MM.1S (cell line): ENCODE measurements at regions not wholly inside any gene's neighbourhood (a gene's known extent, or its start where the extent isn't known, plus 50 kb on each side); places are given as distances from the start of the nearest gene placed in this dataset.

Source experiments
- DNase-seq: peaks from one replicate; pipeline ENCODE4 v3.0.0-alpha.2; 2015
- H2AFZ ChIP-seq: fragments of 300-600 bp; sonication (generic); 2 replicates; pipeline ENCODE4 v1.6.0; 2016; ENCODE audit warnings: antibody characterized with exemption, low read length
- H3F3A ChIP-seq: fragments of 300-600 bp; sonication (generic); 2 replicates; pipeline ENCODE4 v1.6.1; 2016; ENCODE audit warnings: mild to moderate bottlenecking, antibody characterized with exemption, low read length, moderate library complexity, mixed read lengths; ENCODE audit not compliant: insufficient read depth
- H3K27ac ChIP-seq: fragments of 300-600 bp; sonication (generic); 2 replicates; pipeline ENCODE4 v1.5.1; 2016; ENCODE audit warnings: mild to moderate bottlenecking, low read length
- H3K27me3 ChIP-seq: fragments of 300-600 bp; sonication (generic); replicated peaks from 2 replicates; pipeline ENCODE4 v1.6.0; 2016; ENCODE audit warnings: low read length; ENCODE audit not compliant: insufficient read depth
- H3K36me3 ChIP-seq: fragments of 300-600 bp; sonication (generic); replicated peaks from 2 replicates; pipeline ENCODE4 v1.6.1; 2016; ENCODE audit warnings: mild to moderate bottlenecking, low read length, mixed read lengths; ENCODE audit not compliant: insufficient read depth
- H3K4me1 ChIP-seq: fragments of 300-600 bp; sonication (generic); 2 replicates; pipeline ENCODE4 v1.6.1; 2016; ENCODE audit warnings: low read length, mixed read lengths
- H3K4me2 ChIP-seq: fragments of 300-600 bp; sonication (generic); 2 replicates; pipeline ENCODE4 v1.6.0; 2016; ENCODE audit warnings: low read depth, low read length
- H3K4me3 ChIP-seq: fragments of 300-600 bp; sonication (generic); 2 replicates; pipeline ENCODE4 v1.5.1; 2016; ENCODE audit warnings: low read length, mixed read lengths
- H3K79me2 ChIP-seq: fragments of 300-600 bp; sonication (generic); 2 replicates; pipeline ENCODE4 v1.6.1; 2016; ENCODE audit warnings: mixed run types, low read length, mixed read lengths
- H3K9ac ChIP-seq: fragments of 300-600 bp; sonication (generic); 2 replicates; pipeline ENCODE4 v1.6.1; 2016; ENCODE audit warnings: low read length, mixed read lengths
- H3K9me2 ChIP-seq: fragments of 300-600 bp; sonication (generic); replicated peaks from 2 replicates; pipeline ENCODE4 v1.6.1; 2016; ENCODE audit warnings: mild to moderate bottlenecking, low read length, mixed read lengths; ENCODE audit not compliant: insufficient read depth
- H3K9me3 ChIP-seq: fragments of 300-600 bp; sonication (generic); replicated peaks from 2 replicates; pipeline ENCODE4 v1.6.1; 2016; ENCODE audit warnings: mild to moderate bottlenecking, low read length, mixed read lengths; ENCODE audit not compliant: insufficient read depth
- H4K20me1 ChIP-seq: fragments of 300-600 bp; sonication (generic); 2 replicates; pipeline ENCODE4 v1.6.1; 2016; ENCODE audit warnings: mild to moderate bottlenecking, low read length, moderate library complexity, mixed read lengths; ENCODE audit not compliant: insufficient read depth
- EZH2 ChIP-seq: fragments of 300-600 bp; sonication (generic); optimal IDR thresholded peaks from 2 replicates; pipeline ENCODE3; 2017; ENCODE audit warnings: low read depth, mild to moderate bottlenecking, antibody characterized with exemption, low read length, mixed read lengths
- EZH2phosphoT487 ChIP-seq: fragments of 300-600 bp; sonication (generic); IDR thresholded peaks from 2 replicates; pipeline ENCODE4 v1.6.1; 2018; ENCODE audit warnings: antibody characterized with exemption, low read length
- TF ChIP-seq, protein P1 (sequence below): fragments of 300-600 bp; sonication (generic); IDR thresholded peaks from 2 replicates; pipeline ENCODE4 v1.5.1; 2016; ENCODE audit warnings: antibody characterized with exemption, low read length, mixed read lengths

DNA sequence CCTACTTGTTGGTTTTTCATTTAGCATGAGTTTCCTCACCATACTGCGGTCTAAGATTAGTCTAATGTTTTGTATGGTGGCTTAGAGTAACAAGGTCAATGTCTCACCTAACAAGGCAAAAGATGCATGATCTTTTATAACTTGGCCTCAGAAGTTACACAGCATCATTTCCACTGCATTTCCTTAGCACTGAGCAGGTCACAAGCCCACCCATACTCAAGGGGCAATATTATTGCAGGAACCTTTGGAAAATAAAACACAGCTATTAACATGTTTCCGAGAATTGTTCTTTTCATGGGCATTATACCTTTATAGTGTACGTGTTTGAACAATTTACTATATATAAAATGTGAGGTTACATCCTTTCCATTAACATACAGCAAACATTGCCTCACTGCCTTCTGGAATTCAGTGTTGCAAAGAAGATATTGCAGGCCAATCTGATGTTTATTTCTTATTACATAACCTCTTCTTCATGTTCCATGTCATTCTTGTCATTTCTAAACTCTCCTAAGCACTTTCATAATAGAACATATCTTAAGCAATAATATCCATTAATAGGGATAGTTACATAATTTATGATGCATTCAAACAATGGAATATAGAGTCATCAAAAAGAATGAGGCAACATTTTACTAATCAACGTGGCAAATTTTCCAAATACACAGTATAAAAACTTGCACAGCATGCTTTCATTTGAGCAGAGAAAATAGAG lies 153.8 kb downstream of the AREG start:
- Histone ChIP-seq H3K4me2 (no peak overlapping the region), H3K9me3 (no peaks in the 10 kb centered on the region), H3F3A (no peaks in the 10 kb centered on the region), H3K79me2 (no peaks in the 10 kb centered on the region), H2AFZ (no peak overlapping the region), H3K4me1 (no peaks in the 10 kb centered on the region), H3K27ac (no peak overlapping the region), H3K36me3 (no peaks in the 10 kb centered on the region), H3K9me2 (no peaks in the 10 kb centered on the region), H3K4me3 (no peak overlapping the region), H3K9ac (no peak overlapping the region), H3K27me3 (no peaks in the 10 kb centered on the region), H4K20me1 (no peaks in the 10 kb centered on the region)
- no peak for DNase-seq
- TF ChIP-seq, protein P1, sequence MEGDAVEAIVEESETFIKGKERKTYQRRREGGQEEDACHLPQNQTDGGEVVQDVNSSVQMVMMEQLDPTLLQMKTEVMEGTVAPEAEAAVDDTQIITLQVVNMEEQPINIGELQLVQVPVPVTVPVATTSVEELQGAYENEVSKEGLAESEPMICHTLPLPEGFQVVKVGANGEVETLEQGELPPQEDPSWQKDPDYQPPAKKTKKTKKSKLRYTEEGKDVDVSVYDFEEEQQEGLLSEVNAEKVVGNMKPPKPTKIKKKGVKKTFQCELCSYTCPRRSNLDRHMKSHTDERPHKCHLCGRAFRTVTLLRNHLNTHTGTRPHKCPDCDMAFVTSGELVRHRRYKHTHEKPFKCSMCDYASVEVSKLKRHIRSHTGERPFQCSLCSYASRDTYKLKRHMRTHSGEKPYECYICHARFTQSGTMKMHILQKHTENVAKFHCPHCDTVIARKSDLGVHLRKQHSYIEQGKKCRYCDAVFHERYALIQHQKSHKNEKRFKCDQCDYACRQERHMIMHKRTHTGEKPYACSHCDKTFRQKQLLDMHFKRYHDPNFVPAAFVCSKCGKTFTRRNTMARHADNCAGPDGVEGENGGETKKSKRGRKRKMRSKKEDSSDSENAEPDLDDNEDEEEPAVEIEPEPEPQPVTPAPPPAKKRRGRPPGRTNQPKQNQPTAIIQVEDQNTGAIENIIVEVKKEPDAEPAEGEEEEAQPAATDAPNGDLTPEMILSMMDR: no peak
- no peak for TF ChIP-seq EZH2
- no peak for TF ChIP-seq EZH2phosphoT487

DNA sequence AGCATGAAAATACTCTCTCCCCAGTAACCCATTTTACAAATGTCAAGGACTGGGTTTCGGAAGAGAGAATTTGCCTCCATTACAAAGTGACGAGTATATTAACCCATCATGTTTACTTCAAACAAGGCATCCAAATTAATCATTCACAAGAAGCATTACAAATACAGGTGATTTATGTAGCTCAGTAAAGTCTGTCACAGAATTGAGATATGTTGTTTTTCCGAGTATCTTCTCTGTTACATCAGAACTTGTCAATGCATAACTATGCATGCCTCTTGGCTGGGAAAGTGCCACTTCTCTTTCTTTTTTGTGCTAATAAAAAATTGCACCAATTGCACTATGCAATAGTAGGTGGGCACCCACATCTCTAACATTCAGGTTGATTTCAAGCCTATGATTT lies 158.2 kb downstream of the AREG start:
- H3K9ac ChIP-seq: no peak overlapping the region
- TF ChIP-seq EZH2phosphoT487: no peak
- no peak for TF ChIP-seq EZH2
- TF ChIP-seq, protein P1: no peak
- no peaks in the 10 kb centered on the region for H3K9me2 ChIP-seq
- H3K9me3 ChIP-seq: no peaks in the 10 kb centered on the region
- no peaks in the 10 kb centered on the region for H3K27me3 ChIP-seq
- H3F3A ChIP-seq: no peaks in the 10 kb centered on the region
- H2AFZ ChIP-seq: no peak overlapping the region
- no peak for DNase-seq
- H3K36me3 ChIP-seq: no peaks in the 10 kb centered on the region
- H3K79me2 ChIP-seq: no peaks in the 10 kb centered on the region
- no peaks in the 10 kb centered on the region for H4K20me1 ChIP-seq
- H3K27ac ChIP-seq: no peak overlapping the region
- H3K4me2 ChIP-seq: no peak overlapping the region
- H3K4me1 ChIP-seq: no peaks in the 10 kb centered on the region
- no peak overlapping the region for H3K4me3 ChIP-seq

DNA sequence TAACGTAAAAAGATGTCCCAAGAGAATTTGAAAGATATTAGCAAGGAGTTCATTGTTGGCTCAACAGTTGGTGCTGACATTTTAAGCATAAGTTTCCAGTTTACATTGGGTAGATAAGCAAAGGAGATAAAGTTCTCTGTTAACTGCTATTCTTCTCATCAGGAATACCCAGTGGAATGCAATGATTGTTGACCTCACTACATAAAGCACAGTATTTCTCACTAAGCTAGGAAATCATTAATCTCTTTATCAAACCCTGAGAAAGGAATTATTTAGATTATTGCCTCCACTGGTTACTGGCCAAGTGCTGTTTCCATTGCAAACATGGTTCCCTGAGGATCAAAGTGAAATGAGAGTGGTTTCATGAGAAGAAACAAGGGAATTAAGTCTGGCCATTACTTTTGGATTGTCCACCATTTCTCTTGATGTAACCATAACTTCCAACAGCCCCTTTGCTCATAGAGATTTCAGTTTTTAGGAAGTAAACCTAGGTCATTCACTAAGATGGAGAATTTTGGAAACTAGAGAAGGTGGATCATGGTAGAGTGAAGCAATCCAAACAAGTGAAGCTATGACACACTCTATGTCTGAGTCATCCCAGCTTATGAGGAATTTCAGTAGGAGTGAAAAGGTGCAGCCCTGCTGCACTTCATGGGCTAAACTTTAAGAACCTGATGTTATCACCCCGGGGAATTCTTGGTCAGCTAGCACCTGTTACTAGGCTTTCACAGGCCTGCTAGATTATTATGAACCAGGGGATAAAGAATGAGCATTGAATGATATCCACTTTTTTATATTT lies 163.4 kb downstream of the AREG start:
- Histone ChIP-seq H3K27me3 (no peaks in the 10 kb centered on the region), H3K4me1 (no peaks in the 10 kb centered on the region), H3K79me2 (no peaks in the 10 kb centered on the region), H4K20me1 (no peaks in the 10 kb centered on the region), H3K9me2 (no peaks in the 10 kb centered on the region), H3K36me3 (no peaks in the 10 kb centered on the region), H3K27ac (no peak overlapping the region), H3K9ac (no peak overlapping the region), H3K9me3 (no peaks in the 10 kb centered on the region), H2AFZ (no peak overlapping the region), H3F3A (no peaks in the 10 kb centered on the region), H3K4me2 (no peak overlapping the region), H3K4me3 (no peak overlapping the region)
- DNase-seq: no peak
- TF ChIP-seq, protein P1: no peak
- no peak for TF ChIP-seq EZH2phosphoT487
- TF ChIP-seq EZH2: no peak
